ENCODE measurements at regions not wholly inside any gene's neighbourhood (a gene's known extent, or its start where the extent isn't known, plus 50 kb on each side); places are given as distances from the start of the nearest gene placed in this dataset.
A peak's percentile ranks its signal among the peaks of the same experiment; 100 is the strongest.

- no peak overlapping the region for H3K27ac ChIP-seq (ENCODE audit: low read depth, low read length, poor library complexity, severe bottlenecking)
- TF ChIP-seq EZH2 (IDR thresholded peaks at IDR 0.05; ENCODE audit: borderline replicate concordance, low read depth, low read length, poor library complexity, severe bottlenecking) (no peak), CTCF (conservative IDR thresholded peaks at IDR 0.05; ENCODE audit: low read depth, low read length) (no peak)
- no peaks in the 10 kb centered on the region for H3K36me3 ChIP-seq (ENCODE audit: insufficient read depth, low read length, poor library complexity, severe bottlenecking)
- intact Hi-C loops (cut with micrococcal nuclease; ENCODE audit: unreplicated experiment): no loop called here
- H3K4me3 ChIP-seq (ENCODE audit: low read depth, low read length, poor library complexity, severe bottlenecking): no peak overlapping the region
- H3K4me1 ChIP-seq (ENCODE audit: insufficient read depth, low read length, poor library complexity, severe bottlenecking): no peaks in the 10 kb centered on the region
- ChIA-PET CTCF (no interaction called here), POLR2A (ENCODE audit: low non-redundant PET) (no interaction called here)
- H3K9me3 ChIP-seq (ENCODE audit: low read depth, low read length, poor library complexity, severe bottlenecking): no peaks in the 10 kb centered on the region
- H3K27me3 ChIP-seq (replicated peaks; ENCODE audit: insufficient read depth, low read depth, low read length, poor library complexity): peaks cover 33% of the 10 kb centered on the region
- no peak for DNase-seq (ENCODE audit: low spot score)
- no TSS peak for BruUV-seq (replicated peaks)
Measured at GRCh38 chr21:38151021-38151645, 105.7 kb upstream of the KCNJ15 start.

- Histone ChIP-seq H3K27me3 (replicated peaks; ENCODE audit: insufficient read depth, low read depth, low read length, poor library complexity) (peaks cover 50% of the 10 kb centered on the region), H3K4me1 (ENCODE audit: insufficient read depth, low read length, poor library complexity, severe bottlenecking) (no peaks in the 10 kb centered on the region), H3K9me3 (ENCODE audit: low read depth, low read length, poor library complexity, severe bottlenecking) (no peaks in the 10 kb centered on the region), H3K27ac (ENCODE audit: low read depth, low read length, poor library complexity, severe bottlenecking) (no peak overlapping the region), H3K4me3 (ENCODE audit: low read depth, low read length, poor library complexity, severe bottlenecking) (no peak overlapping the region), H3K36me3 (ENCODE audit: insufficient read depth, low read length, poor library complexity, severe bottlenecking) (no peaks in the 10 kb centered on the region)
- CTCF ChIA-PET: no interaction called here
- DNase-seq (ENCODE audit: low spot score): no peak
- POLR2A ChIA-PET (ENCODE audit: low non-redundant PET): no interaction called here
- no TSS peak for BruUV-seq (replicated peaks)
- intact Hi-C loops (cut with micrococcal nuclease; ENCODE audit: unreplicated experiment): no loop called here
- TF ChIP-seq EZH2 (IDR thresholded peaks at IDR 0.05; ENCODE audit: borderline replicate concordance, low read depth, low read length, poor library complexity, severe bottlenecking) (no peak), CTCF (conservative IDR thresholded peaks at IDR 0.05; ENCODE audit: low read depth, low read length) (no peak)
Measured at GRCh38 chr21:38156200-38156599, 100.6 kb upstream of the KCNJ15 start.

- H3K27me3 ChIP-seq (replicated peaks; ENCODE audit: insufficient read depth, low read depth, low read length, poor library complexity): peaks cover 29% of the 10 kb centered on the region
- H3K4me3 ChIP-seq (ENCODE audit: low read depth, low read length, poor library complexity, severe bottlenecking): no peak overlapping the region
- no peaks in the 10 kb centered on the region for H3K36me3 ChIP-seq (ENCODE audit: insufficient read depth, low read length, poor library complexity, severe bottlenecking)
- no peaks in the 10 kb centered on the region for H3K9me3 ChIP-seq (ENCODE audit: low read depth, low read length, poor library complexity, severe bottlenecking)
- intact Hi-C loops (cut with micrococcal nuclease; ENCODE audit: unreplicated experiment): loop anchor here (2.0 kb wide), 1 partner anchor 197 kb away; no protein-coding TSS in a partner anchor
- TF ChIP-seq CTCF (conservative IDR thresholded peaks at IDR 0.05; ENCODE audit: low read depth, low read length) (peak; percentile 88), EZH2 (IDR thresholded peaks at IDR 0.05; ENCODE audit: borderline replicate concordance, low read depth, low read length, poor library complexity, severe bottlenecking) (no peak)
- ChIA-PET CTCF (interaction anchor here (1.5 kb wide), 1 partner anchor 193 kb away, joined by 5 read pairs; no protein-coding TSS in a partner anchor), POLR2A (ENCODE audit: low non-redundant PET) (no interaction called here)
- DNase-seq (ENCODE audit: low spot score): peak; percentile 71
- H3K27ac ChIP-seq (ENCODE audit: low read depth, low read length, poor library complexity, severe bottlenecking): no peak overlapping the region
- no TSS peak for BruUV-seq (replicated peaks)
- H3K4me1 ChIP-seq (ENCODE audit: insufficient read depth, low read length, poor library complexity, severe bottlenecking): no peaks in the 10 kb centered on the region
Measured at GRCh38 chr21:38159355-38159754, 97.4 kb upstream of the KCNJ15 start.

All from A673 (cell line).